Neuronal stem cell (in vitro differentiated cells): ENCODE measurements at regions not wholly inside any gene's neighbourhood (a gene's known extent, or its start where the extent isn't known, plus 50 kb on each side); places are given as distances from the start of the nearest gene placed in this dataset.
A peak's percentile ranks its signal among the peaks of the same experiment; 100 is the strongest.

Experiments used
- DNase-seq: peaks from one replicate; pipeline ENCODE4 v3.0.0-alpha.2; 2013; ENCODE audit warnings: low spot score
- H2AFZ ChIP-seq: one replicate; pipeline ENCODE4 v1.6.1; 2013; ENCODE audit warnings: mild to moderate bottlenecking, low read length, inconsistent platforms
- H2AK5ac ChIP-seq: 2 replicates; pipeline ENCODE4 v1.6.1; 2013; ENCODE audit warnings: low read depth, mild to moderate bottlenecking, inconsistent platforms, low read length, moderate library complexity, mixed read lengths
- H2BK120ac ChIP-seq: 2 replicates; pipeline ENCODE4 v1.6.1; 2013; ENCODE audit warnings: low read depth, mild to moderate bottlenecking, inconsistent platforms, low read length, moderate library complexity, mixed read lengths
- H2BK12ac ChIP-seq: one replicate; pipeline ENCODE4 v1.6.1; 2013; ENCODE audit warnings: low read length, inconsistent platforms
- H2BK15ac ChIP-seq: 2 replicates; pipeline ENCODE4 v1.6.1; 2013; ENCODE audit warnings: mild to moderate bottlenecking, low read length, inconsistent platforms, mixed read lengths
- H2BK5ac ChIP-seq: one replicate; pipeline ENCODE4 v1.6.1; 2013; ENCODE audit warnings: inconsistent platforms, mild to moderate bottlenecking, low read length, moderate library complexity
- H3K14ac ChIP-seq: one replicate; pipeline ENCODE4 v1.6.1; 2013; ENCODE audit warnings: low read length, inconsistent platforms
- H3K18ac ChIP-seq: 2 replicates; pipeline ENCODE4 v1.6.1; 2013; ENCODE audit warnings: low read length, inconsistent platforms
- H3K23ac ChIP-seq: 2 replicates; pipeline ENCODE4 v1.6.1; 2013; ENCODE audit warnings: low read depth, mild to moderate bottlenecking, mixed read lengths, low read length, inconsistent platforms; ENCODE audit not compliant: poor library complexity
- H3K27ac ChIP-seq: replicated peaks from 3 replicates; pipeline ENCODE4 v1.5.1; 2013; ENCODE audit warnings: low read length, inconsistent platforms
- H3K27me3 ChIP-seq, 3 experiments: 2 replicates each; pipeline ENCODE4 v1.6.1; 2013; ENCODE audit warnings: low read length in 3 of 3, mild to moderate bottlenecking in 2 of 3, inconsistent platforms in 1 of 3, low read depth in 1 of 3, mixed read lengths in 1 of 3, moderate library complexity in 1 of 3; ENCODE audit not compliant: control insufficient read depth in 3 of 3, insufficient read depth in 3 of 3
- H3K36me3 ChIP-seq, 2 donors: replicated peaks in 1 of 2; 2 replicates each; pipeline ENCODE4 v1.6.1; 2013; ENCODE audit warnings: low read length in 2 of 2; ENCODE audit not compliant: control insufficient read depth in 2 of 2, insufficient read depth in 2 of 2
- H3K4ac ChIP-seq: 2 replicates; pipeline ENCODE4 v1.6.1; 2013; ENCODE audit warnings: inconsistent platforms, mild to moderate bottlenecking, low read length, moderate library complexity
- H3K4me1 ChIP-seq, 2 donors: 1 replicate in 1 of 2; 2 replicates in 1 of 2; pipeline ENCODE4 v1.6.1; 2013; ENCODE audit warnings: low read length in 2 of 2, low read depth in 1 of 2; ENCODE audit not compliant: control insufficient read depth in 2 of 2, insufficient read depth in 1 of 2
- H3K4me2 ChIP-seq: one replicate; pipeline ENCODE4 v1.6.1; 2013; ENCODE audit warnings: mild to moderate bottlenecking, low read length, inconsistent platforms; ENCODE audit not compliant: insufficient read depth, poor library complexity, severe bottlenecking
- H3K4me3 ChIP-seq, 2 donors: 2 replicates each; pipeline ENCODE4 v1.5.1; 2013; ENCODE audit warnings: low read length in 2 of 2, mild to moderate bottlenecking in 2 of 2, inconsistent platforms in 1 of 2, moderate library complexity in 1 of 2
- H3K79me1 ChIP-seq: one replicate; pipeline ENCODE4 v1.6.1; 2013; ENCODE audit warnings: low read depth, mild to moderate bottlenecking, inconsistent platforms, low read length, moderate library complexity
- H3K9ac ChIP-seq: one replicate; pipeline ENCODE4 v1.6.1; 2013; ENCODE audit warnings: mild to moderate bottlenecking, low read depth, low read length, inconsistent platforms; ENCODE audit not compliant: poor library complexity
- H3K9me3 ChIP-seq, 2 donors: replicated peaks in 1 of 2; 2 replicates each; pipeline versions ENCODE3 to v1.6.1; 2013; ENCODE audit warnings: low read length in 2 of 2, mild to moderate bottlenecking in 2 of 2, inconsistent platforms in 1 of 2, low read depth in 1 of 2, mixed read lengths in 1 of 2, moderate library complexity in 1 of 2; ENCODE audit not compliant: control insufficient read depth in 2 of 2, insufficient read depth in 1 of 2
- H4K8ac ChIP-seq: one replicate; pipeline ENCODE4 v1.6.1; 2013; ENCODE audit warnings: low read depth, mild to moderate bottlenecking, inconsistent platforms, low read length, moderate library complexity
- H4K91ac ChIP-seq: one replicate; pipeline ENCODE4 v1.6.1; 2013; ENCODE audit warnings: low read length, low read depth, mild to moderate bottlenecking, inconsistent platforms; ENCODE audit not compliant: poor library complexity
- WGBS, 2 donors: extraction: QIAGEN DNeasy Blood & Tissue Kit; methylation state at CpG; one replicate each; pipeline ENCODE4 v1.1.7; 2013; ENCODE audit warnings: missing lambda C conversion rate in 2 of 2, mixed read lengths in 1 of 2; ENCODE audit not compliant: insufficient read length in 2 of 2, insufficient replicate concordance in 1 of 2; ENCODE audit errors: extremely low coverage in 2 of 2; 5-methylcytosine and 5-hydroxymethylcytosine counted together

DNA sequence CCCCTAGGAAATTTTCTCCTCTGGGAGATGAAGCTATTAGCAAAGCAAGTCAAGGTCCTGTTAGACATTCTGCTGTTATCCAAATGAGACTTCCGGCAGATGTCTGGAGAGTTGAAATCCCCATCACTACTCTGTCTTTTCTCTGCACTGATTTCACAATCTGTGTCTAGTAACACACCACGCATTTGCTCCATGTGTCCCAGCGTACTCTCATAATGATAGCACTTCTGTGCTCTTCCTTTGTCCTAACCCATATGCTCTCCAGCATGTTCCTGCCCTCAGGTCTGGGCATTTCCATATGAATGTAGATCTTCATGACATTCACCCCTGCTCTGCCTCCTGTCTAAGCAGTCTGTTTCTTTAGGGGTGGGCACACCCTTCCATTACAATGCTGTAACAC, 1949.0 kb upstream of the WWC1 start:
- WGBS, 2 donors = no CpG with 5 or more reads among the region's 3 CpGs
- H4K8ac ChIP-seq = no peak overlapping the region
- H3K18ac ChIP-seq = no peak overlapping the region
- H2BK120ac ChIP-seq = no peak overlapping the region
- H2AFZ ChIP-seq = peak overlapping the region; percentile 0
- H3K4me1 ChIP-seq = peaks cover 1 to 16% of the 10 kb centered on the region in 2 donors
- no peaks in the 10 kb centered on the region for H3K79me1 ChIP-seq
- no peak overlapping the region for H3K4me3 ChIP-seq
- H2AK5ac ChIP-seq = no peak overlapping the region
- no peaks in the 10 kb centered on the region for H3K36me3 ChIP-seq
- H3K14ac ChIP-seq = no peak overlapping the region
- no peak overlapping the region for H3K9ac ChIP-seq
- no peak overlapping the region for H4K91ac ChIP-seq
- H2BK15ac ChIP-seq = no peak overlapping the region
- no peak overlapping the region for H2BK12ac ChIP-seq
- H3K4ac ChIP-seq = no peak overlapping the region
- H2BK5ac ChIP-seq = no peak overlapping the region
- H3K27ac ChIP-seq = no peak overlapping the region
- no peaks in the 10 kb centered on the region for H3K27me3 ChIP-seq
- no peak for DNase-seq
- no peaks in the 10 kb centered on the region for H3K9me3 ChIP-seq
- no peak overlapping the region for H3K23ac ChIP-seq
- no peak overlapping the region for H3K4me2 ChIP-seq

GRCh38 chr5:166346726-166347374, 1944.6 kb upstream of the WWC1 start:
- H3K4ac ChIP-seq = no peak overlapping the region
- no peak overlapping the region for H4K8ac ChIP-seq
- no peak overlapping the region for H2BK12ac ChIP-seq
- H4K91ac ChIP-seq = no peak overlapping the region
- no peak overlapping the region for H3K9ac ChIP-seq
- H2AFZ ChIP-seq = no peak overlapping the region
- H3K18ac ChIP-seq = no peak overlapping the region
- H3K4me1 ChIP-seq = peaks cover 2 to 16% of the 10 kb centered on the region in 2 donors
- H2BK15ac ChIP-seq = no peak overlapping the region
- no peak for DNase-seq
- H3K23ac ChIP-seq = no peak overlapping the region
- no peak overlapping the region for H3K14ac ChIP-seq
- no peaks in the 10 kb centered on the region for H3K9me3 ChIP-seq
- H3K36me3 ChIP-seq = no peaks in the 10 kb centered on the region
- no peaks in the 10 kb centered on the region for H3K79me1 ChIP-seq
- no CpG with 5 or more reads among the region's 3 CpGs for WGBS, 2 donors
- H2BK120ac ChIP-seq = no peak overlapping the region
- H3K4me2 ChIP-seq = no peak overlapping the region
- no peak overlapping the region for H2BK5ac ChIP-seq
- H2AK5ac ChIP-seq = no peak overlapping the region
- H3K27ac ChIP-seq = no peak overlapping the region
- H3K27me3 ChIP-seq = no peaks in the 10 kb centered on the region
- no peak overlapping the region for H3K4me3 ChIP-seq

DNA sequence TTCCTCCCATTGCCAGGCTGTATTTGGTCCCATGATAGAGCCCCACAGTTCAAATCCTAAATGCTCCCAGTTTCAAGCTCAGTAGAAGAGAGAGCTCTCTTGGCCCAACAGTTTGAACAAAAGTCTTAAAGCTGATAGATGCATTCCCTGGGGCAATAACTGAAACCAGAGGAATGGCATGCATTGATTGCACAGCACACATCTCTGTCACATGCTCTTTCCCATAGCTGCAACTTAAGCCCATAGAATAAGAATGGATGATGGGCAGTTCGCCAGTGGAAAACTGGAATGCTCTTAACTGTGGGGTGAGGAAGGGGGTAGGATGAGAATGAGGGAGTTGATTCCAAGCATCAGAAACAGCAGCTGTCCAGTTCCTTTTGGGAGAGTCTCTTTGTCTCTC, 1942.4 kb upstream of the WWC1 start:
- no peak overlapping the region for H4K8ac ChIP-seq
- DNase-seq = no peak
- no peak overlapping the region for H3K18ac ChIP-seq
- no peak overlapping the region for H4K91ac ChIP-seq
- H3K36me3 ChIP-seq = no peaks in the 10 kb centered on the region
- H2BK5ac ChIP-seq = no peak overlapping the region
- peak overlapping the region; percentile 62 for H2AFZ ChIP-seq
- H3K4ac ChIP-seq = no peak overlapping the region
- no peak overlapping the region for H2BK15ac ChIP-seq
- H3K27me3 ChIP-seq = no peaks in the 10 kb centered on the region
- H3K4me1 ChIP-seq = peaks cover 1 to 2% of the 10 kb centered on the region in 2 donors
- no peaks in the 10 kb centered on the region for H3K9me3 ChIP-seq
- no peaks in the 10 kb centered on the region for H3K79me1 ChIP-seq
- H2BK120ac ChIP-seq = no peak overlapping the region
- H3K9ac ChIP-seq = no peak overlapping the region
- no peak overlapping the region for H3K23ac ChIP-seq
- WGBS, 2 donors = no CpG with 5 or more reads among the region's 1 CpG
- H2AK5ac ChIP-seq = no peak overlapping the region
- H3K4me2 ChIP-seq = no peak overlapping the region
- no peak overlapping the region for H3K14ac ChIP-seq
- H3K4me3 ChIP-seq = no peak overlapping the region
- no peak overlapping the region for H2BK12ac ChIP-seq
- no peak overlapping the region for H3K27ac ChIP-seq

DNA sequence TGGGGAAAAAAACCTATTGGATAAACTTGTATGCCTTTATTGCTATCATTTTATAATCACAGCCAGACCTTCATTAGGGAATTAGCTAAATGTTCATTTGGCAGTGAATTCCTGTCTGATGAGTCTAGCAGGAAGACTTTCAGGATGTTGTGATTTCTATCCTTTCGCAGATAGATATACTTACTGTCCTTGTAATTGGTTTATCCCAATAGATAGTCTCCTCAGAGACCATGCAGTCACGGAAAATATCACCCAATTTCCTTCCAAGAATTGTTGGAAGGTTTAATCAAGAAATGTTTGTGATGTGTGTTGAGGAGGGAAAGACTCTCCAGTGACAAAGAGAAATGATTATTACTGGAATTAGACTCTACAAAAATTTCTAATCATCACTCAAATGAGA, 1937.9 kb upstream of the WWC1 start:
- H3K18ac ChIP-seq = no peak overlapping the region
- no peak overlapping the region for H4K91ac ChIP-seq
- no peak overlapping the region for H2BK12ac ChIP-seq
- no peak overlapping the region for H3K4ac ChIP-seq
- H2BK15ac ChIP-seq = no peak overlapping the region
- H3K14ac ChIP-seq = no peak overlapping the region
- no peak overlapping the region for H4K8ac ChIP-seq
- no peaks in the 10 kb centered on the region for H3K79me1 ChIP-seq
- H3K23ac ChIP-seq = no peak overlapping the region
- no CpG with 5 or more reads among the region's 2 CpGs for WGBS, 2 donors
- H3K4me2 ChIP-seq = no peak overlapping the region
- H3K36me3 ChIP-seq = no peaks in the 10 kb centered on the region
- no peak overlapping the region for H3K9ac ChIP-seq
- H2BK120ac ChIP-seq = no peak overlapping the region
- H2BK5ac ChIP-seq = no peak overlapping the region
- H2AK5ac ChIP-seq = no peak overlapping the region
- H3K9me3 ChIP-seq = no peaks in the 10 kb centered on the region
- no peak for DNase-seq
- H2AFZ ChIP-seq = no peak overlapping the region
- H3K4me1 ChIP-seq = peaks cover 2 to 3% of the 10 kb centered on the region in 2 donors
- no peak overlapping the region for H3K27ac ChIP-seq
- H3K4me3 ChIP-seq = no peak overlapping the region
- H3K27me3 ChIP-seq = no peaks in the 10 kb centered on the region
